ENCODE measurements at regions not wholly inside any gene's neighbourhood (a gene's known extent, or its start where the extent isn't known, plus 50 kb on each side); places are given as distances from the start of the nearest gene placed in this dataset.

DNA sequence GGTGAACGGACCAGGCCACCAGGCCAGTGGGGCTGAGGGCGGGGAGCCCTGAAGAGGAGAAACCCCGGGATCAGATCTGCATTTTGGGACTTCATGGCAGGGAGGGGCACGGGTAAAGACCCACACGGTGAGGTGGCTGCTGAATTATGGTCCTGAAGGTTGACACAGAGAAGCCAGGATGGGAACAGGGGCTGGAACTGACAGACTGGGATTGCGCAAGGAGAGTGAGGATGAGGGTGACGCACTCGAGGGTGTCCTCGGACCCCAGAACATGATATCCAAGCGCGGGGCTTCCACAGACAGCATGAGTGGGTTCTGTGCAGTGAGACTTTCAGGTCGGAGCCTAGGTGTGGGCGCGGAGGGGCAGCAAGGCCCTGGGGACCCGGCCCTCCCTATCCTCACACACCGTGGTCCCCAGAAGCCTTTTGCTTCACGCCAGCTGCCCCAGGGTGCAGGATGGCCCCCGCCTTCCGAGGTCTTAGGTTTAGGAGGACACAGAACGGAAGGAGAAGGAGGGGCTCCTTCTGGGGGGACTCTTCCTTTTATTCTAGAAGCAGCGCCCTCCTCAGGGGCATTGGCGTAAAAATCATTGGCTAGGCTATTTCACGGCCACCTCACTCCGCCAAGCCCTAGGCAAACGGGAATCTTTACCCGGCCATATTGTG, 416.8 kb upstream of the HS6ST1 start:
- Histone ChIP-seq H3K27ac (ENCODE audit: low read depth, low read length, poor library complexity, severe bottlenecking) (no peak overlapping the region), H3K4me1 (ENCODE audit: insufficient read depth, low read length, poor library complexity, severe bottlenecking) (peaks cover 32% of the 10 kb centered on the region), H3K27me3 (replicated peaks; ENCODE audit: insufficient read depth, low read depth, low read length, poor library complexity) (no peaks in the 10 kb centered on the region), H3K36me3 (ENCODE audit: insufficient read depth, low read length, poor library complexity, severe bottlenecking) (no peaks in the 10 kb centered on the region), H3K9me3 (ENCODE audit: low read depth, low read length, poor library complexity, severe bottlenecking) (no peaks in the 10 kb centered on the region), H3K4me3 (ENCODE audit: low read depth, low read length, poor library complexity, severe bottlenecking) (no peak overlapping the region)
- no peak for TF ChIP-seq EZH2 (IDR thresholded peaks at IDR 0.05; ENCODE audit: borderline replicate concordance, low read depth, low read length, poor library complexity, severe bottlenecking)
- TF ChIP-seq, protein P1, sequence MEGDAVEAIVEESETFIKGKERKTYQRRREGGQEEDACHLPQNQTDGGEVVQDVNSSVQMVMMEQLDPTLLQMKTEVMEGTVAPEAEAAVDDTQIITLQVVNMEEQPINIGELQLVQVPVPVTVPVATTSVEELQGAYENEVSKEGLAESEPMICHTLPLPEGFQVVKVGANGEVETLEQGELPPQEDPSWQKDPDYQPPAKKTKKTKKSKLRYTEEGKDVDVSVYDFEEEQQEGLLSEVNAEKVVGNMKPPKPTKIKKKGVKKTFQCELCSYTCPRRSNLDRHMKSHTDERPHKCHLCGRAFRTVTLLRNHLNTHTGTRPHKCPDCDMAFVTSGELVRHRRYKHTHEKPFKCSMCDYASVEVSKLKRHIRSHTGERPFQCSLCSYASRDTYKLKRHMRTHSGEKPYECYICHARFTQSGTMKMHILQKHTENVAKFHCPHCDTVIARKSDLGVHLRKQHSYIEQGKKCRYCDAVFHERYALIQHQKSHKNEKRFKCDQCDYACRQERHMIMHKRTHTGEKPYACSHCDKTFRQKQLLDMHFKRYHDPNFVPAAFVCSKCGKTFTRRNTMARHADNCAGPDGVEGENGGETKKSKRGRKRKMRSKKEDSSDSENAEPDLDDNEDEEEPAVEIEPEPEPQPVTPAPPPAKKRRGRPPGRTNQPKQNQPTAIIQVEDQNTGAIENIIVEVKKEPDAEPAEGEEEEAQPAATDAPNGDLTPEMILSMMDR (conservative IDR thresholded peaks at IDR 0.05; ENCODE audit: low read depth, low read length), result no peak
- ChIA-PET CTCF (no interaction called here), POLR2A (ENCODE audit: low non-redundant PET) (no interaction called here)
- intact Hi-C loops (cut with micrococcal nuclease; ENCODE audit: unreplicated experiment), result loop anchor here (5.0 to 10.0 kb wide), 2 partner anchors 659 to 1187 kb away; no protein-coding TSS in a partner anchor
- BruUV-seq (replicated peaks), result no TSS peak
- DNase-seq (ENCODE audit: low spot score), result no peak

DNA sequence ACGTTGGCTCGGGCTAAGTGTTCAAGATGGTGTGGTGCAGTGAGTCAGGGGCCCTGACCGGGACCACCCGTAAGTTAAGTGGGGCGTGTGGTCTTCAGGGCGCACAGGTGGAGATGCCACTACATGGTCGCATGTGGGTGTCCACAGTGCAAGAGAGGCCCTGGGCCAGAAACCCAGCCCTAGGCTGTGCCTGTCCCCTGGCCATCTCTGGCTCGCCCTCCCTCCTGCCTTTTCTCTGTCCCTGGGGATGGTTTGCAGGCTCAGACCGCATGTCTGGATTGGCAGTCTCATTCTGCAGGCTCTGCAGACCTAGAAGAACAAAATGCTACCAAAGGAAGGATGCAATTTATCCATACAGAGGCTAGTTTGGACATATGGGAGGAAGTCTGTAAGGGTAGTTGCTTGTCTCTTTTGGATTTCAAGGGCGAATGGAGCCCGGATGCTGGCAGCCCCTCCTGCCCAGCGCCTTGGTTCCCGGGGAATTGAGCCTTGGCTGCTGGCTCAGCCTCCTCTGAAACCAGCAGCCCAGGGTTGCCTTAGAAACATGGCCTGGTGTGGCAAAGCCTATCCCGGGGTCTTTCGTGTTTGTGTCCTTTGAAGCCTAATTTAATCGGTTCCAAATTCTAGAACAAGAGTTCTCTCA, 417.5 kb upstream of the HS6ST1 start:
- ChIA-PET POLR2A (ENCODE audit: low non-redundant PET) (no interaction called here), CTCF (interaction anchor here (1.0 kb wide), 1 partner anchor 19 kb away, joined by 3 read pairs; no protein-coding TSS in a partner anchor)
- no peak overlapping the region for H3K4me3 ChIP-seq (ENCODE audit: low read depth, low read length, poor library complexity, severe bottlenecking)
- TF ChIP-seq, protein P1 (conservative IDR thresholded peaks at IDR 0.05; ENCODE audit: low read depth, low read length), result no peak
- no peak for TF ChIP-seq EZH2 (IDR thresholded peaks at IDR 0.05; ENCODE audit: borderline replicate concordance, low read depth, low read length, poor library complexity, severe bottlenecking)
- peaks cover 32% of the 10 kb centered on the region for H3K4me1 ChIP-seq (ENCODE audit: insufficient read depth, low read length, poor library complexity, severe bottlenecking)
- H3K36me3 ChIP-seq (ENCODE audit: insufficient read depth, low read length, poor library complexity, severe bottlenecking), result no peaks in the 10 kb centered on the region
- no peaks in the 10 kb centered on the region for H3K9me3 ChIP-seq (ENCODE audit: low read depth, low read length, poor library complexity, severe bottlenecking)
- no peak overlapping the region for H3K27ac ChIP-seq (ENCODE audit: low read depth, low read length, poor library complexity, severe bottlenecking)
- H3K27me3 ChIP-seq (replicated peaks; ENCODE audit: insufficient read depth, low read depth, low read length, poor library complexity), result no peaks in the 10 kb centered on the region
- DNase-seq (ENCODE audit: low spot score), result peak; percentile 32
- no TSS peak for BruUV-seq (replicated peaks)
- intact Hi-C loops (cut with micrococcal nuclease; ENCODE audit: unreplicated experiment), result loop anchor here (5.0 to 10.0 kb wide), 2 partner anchors 659 to 1186 kb away; no protein-coding TSS in a partner anchor

DNA sequence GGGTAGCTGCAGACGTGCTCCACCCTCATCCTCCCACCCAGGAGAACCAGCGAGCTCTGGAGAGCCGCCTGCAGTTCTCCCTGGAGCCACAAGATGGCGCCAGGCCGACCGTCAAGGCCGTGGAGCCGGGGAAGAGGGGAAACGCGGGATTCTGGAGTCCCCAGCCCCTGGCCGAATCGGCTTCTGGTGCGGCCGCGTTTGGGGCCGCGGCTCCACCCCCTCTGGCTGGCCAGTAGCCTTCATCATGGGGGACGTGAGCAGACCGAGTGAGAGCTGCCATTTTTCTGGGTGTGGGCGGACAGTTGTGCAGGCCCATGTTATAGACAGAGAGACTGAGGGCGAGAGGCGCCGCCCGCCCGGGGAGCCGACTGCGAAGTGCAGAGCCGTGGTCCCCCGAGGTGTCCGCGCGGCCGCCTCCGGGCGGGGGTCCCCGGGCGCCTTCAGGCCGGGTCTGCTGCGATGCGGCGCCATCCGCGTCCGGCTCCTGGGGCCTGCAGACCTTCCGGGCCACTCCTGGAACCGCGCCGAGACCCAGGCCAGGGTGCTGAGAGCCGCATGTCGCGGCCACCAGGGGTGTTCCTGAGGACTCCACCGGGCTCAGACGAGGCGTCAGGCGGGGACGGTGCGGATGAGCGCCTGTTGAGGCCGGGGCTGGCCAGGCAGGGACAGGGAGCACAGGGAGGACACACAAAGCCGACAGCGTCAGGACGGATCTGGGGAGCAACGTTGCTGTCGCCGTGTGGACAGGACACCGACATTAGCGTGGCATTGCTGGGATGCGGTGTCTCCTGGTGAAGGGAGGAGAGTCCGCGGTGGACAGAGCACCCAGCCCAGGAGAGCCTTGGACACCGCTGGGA, 418.2 kb upstream of the HS6ST1 start:
- Histone ChIP-seq H3K27me3 (replicated peaks; ENCODE audit: insufficient read depth, low read depth, low read length, poor library complexity) (no peaks in the 10 kb centered on the region), H3K4me3 (ENCODE audit: low read depth, low read length, poor library complexity, severe bottlenecking) (no peak overlapping the region), H3K9me3 (ENCODE audit: low read depth, low read length, poor library complexity, severe bottlenecking) (no peaks in the 10 kb centered on the region), H3K36me3 (ENCODE audit: insufficient read depth, low read length, poor library complexity, severe bottlenecking) (no peaks in the 10 kb centered on the region), H3K27ac (ENCODE audit: low read depth, low read length, poor library complexity, severe bottlenecking) (no peak overlapping the region), H3K4me1 (ENCODE audit: insufficient read depth, low read length, poor library complexity, severe bottlenecking) (peaks cover 32% of the 10 kb centered on the region)
- TF ChIP-seq, protein P1 (conservative IDR thresholded peaks at IDR 0.05; ENCODE audit: low read depth, low read length), result peak; percentile 99
- TF ChIP-seq EZH2 (IDR thresholded peaks at IDR 0.05; ENCODE audit: borderline replicate concordance, low read depth, low read length, poor library complexity, severe bottlenecking), result no peak
- ChIA-PET POLR2A (ENCODE audit: low non-redundant PET) (no interaction called here), CTCF (interaction anchor here (1.0 kb wide), 1 partner anchor 18 kb away, joined by 3 read pairs; no protein-coding TSS in a partner anchor)
- intact Hi-C loops (cut with micrococcal nuclease; ENCODE audit: unreplicated experiment), result loop anchor here (5.0 to 10.0 kb wide), 2 partner anchors 658 to 1185 kb away; no protein-coding TSS in a partner anchor
- DNase-seq (ENCODE audit: low spot score), result peak; percentile 90
- no TSS peak for BruUV-seq (replicated peaks)

Data from A673 (cell line).